Sigmoid colon (tissue), 6 donors: ENCODE measurements at regions not wholly inside any gene's neighbourhood (a gene's known extent, or its start where the extent isn't known, plus 50 kb on each side); places are given as distances from the start of the nearest gene placed in this dataset.

Experiments used
- DNase-seq: peaks from one replicate; pipeline ENCODE4 v3.0.0-alpha.2; 2019
- H3K27ac ChIP-seq, 4 donors: fragments of 200-600 bp; sonication (generic); one replicate each; pipeline ENCODE4 v1.5.1; 2016 to 2019; ENCODE audit warnings: mild to moderate bottlenecking in 1 of 4
- H3K27me3 ChIP-seq, 3 donors: fragments of 200-600 bp; sonication (generic); one replicate each; pipeline ENCODE4 v1.5.1; 2019; ENCODE audit warnings: mild to moderate bottlenecking in 1 of 3
- H3K36me3 ChIP-seq, 4 donors: fragments of 200-600 bp; sonication (generic); one replicate each; pipeline ENCODE4 v1.5.1; 2016 to 2019
- H3K4me1 ChIP-seq, 4 donors: fragments of 200-600 bp; sonication (generic); one replicate each; pipeline ENCODE4 v1.5.1; 2017 to 2019
- H3K4me3 ChIP-seq, 4 donors: fragments of 200-600 bp; sonication (generic); one replicate each; pipeline ENCODE4 v1.5.1; 2017 to 2019; ENCODE audit warnings: mild to moderate bottlenecking in 2 of 4, moderate library complexity in 1 of 4
- H3K9me3 ChIP-seq, 4 donors: fragments of 200-600 bp in 3 of 4; sonication (generic) in 3 of 4; one replicate each; pipeline versions ENCODE4 v1.5.1 to v1.6.1; 2013 to 2019
- EP300 ChIP-seq, 4 donors: sonication (generic); formaldehyde crosslinking; IDR thresholded peaks; one replicate each; pipeline ENCODE4 v1.6.1; 2017; ENCODE audit warnings: antibody characterized with exemption in 4 of 4
- POLR2A ChIP-seq, 2 donors: fragments of 450-650 bp; IDR thresholded peaks; one replicate each; pipeline ENCODE4 v1.6.1; 2016; ENCODE audit warnings: antibody characterized with exemption in 2 of 2, mild to moderate bottlenecking in 2 of 2, moderate library complexity in 2 of 2
- POLR2AphosphoS5 ChIP-seq, 4 donors: sonication (generic); formaldehyde crosslinking; IDR thresholded peaks; one replicate each; pipeline ENCODE4 v1.6.1; 2017; ENCODE audit warnings: antibody characterized with exemption in 4 of 4
- WGBS, 2 donors: extraction: QIAGEN DNeasy Blood & Tissue Kit; methylation state at CpG; one replicate each; pipeline ENCODE4 v1.1.7; 2013; 5-methylcytosine and 5-hydroxymethylcytosine counted together
- intact Hi-C: fragments of 100-400 bp; cut with DNase I; formaldehyde crosslinking; loops from one replicate; pipeline ENCODE4 v1.15.1; 2023
- TF ChIP-seq, protein P1 (sequence below), 4 experiments: fragments of 450-650 bp in 3 of 4; fragments of 200-600 bp in 1 of 4; IDR thresholded peaks; one replicate each; pipeline ENCODE4 v1.5.1; 2016 to 2019; ENCODE audit warnings: antibody characterized with exemption in 4 of 4, mild to moderate bottlenecking in 3 of 4, moderate library complexity in 2 of 4
- donor health status: healthy with polysubstance abuse.
- donor health status: healthy.

DNA sequence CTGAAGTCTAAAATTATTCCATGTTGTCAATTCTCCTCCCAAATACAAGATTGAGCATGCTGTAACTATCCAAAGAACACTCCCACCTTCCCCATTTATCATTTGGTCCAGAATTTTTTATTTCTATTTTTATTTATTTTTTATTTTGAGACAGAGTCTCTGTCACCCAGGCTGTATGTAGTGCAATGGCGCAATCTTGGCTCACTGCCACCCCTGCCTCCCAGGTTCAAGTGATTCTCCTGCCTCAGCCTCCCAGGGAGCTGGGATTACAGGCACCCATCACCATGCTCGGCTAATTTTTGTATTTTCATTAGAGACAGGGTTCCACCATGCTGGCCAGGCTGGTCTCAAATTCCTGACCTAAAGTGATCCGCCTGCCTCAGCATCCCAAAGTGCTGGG, 306.8 kb downstream of the KLF12 start:
- TF ChIP-seq, protein P1, sequence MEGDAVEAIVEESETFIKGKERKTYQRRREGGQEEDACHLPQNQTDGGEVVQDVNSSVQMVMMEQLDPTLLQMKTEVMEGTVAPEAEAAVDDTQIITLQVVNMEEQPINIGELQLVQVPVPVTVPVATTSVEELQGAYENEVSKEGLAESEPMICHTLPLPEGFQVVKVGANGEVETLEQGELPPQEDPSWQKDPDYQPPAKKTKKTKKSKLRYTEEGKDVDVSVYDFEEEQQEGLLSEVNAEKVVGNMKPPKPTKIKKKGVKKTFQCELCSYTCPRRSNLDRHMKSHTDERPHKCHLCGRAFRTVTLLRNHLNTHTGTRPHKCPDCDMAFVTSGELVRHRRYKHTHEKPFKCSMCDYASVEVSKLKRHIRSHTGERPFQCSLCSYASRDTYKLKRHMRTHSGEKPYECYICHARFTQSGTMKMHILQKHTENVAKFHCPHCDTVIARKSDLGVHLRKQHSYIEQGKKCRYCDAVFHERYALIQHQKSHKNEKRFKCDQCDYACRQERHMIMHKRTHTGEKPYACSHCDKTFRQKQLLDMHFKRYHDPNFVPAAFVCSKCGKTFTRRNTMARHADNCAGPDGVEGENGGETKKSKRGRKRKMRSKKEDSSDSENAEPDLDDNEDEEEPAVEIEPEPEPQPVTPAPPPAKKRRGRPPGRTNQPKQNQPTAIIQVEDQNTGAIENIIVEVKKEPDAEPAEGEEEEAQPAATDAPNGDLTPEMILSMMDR (IDR thresholded peaks at IDR 0.05) = no peak
- no peak for TF ChIP-seq POLR2AphosphoS5 (IDR thresholded peaks at IDR 0.05)
- no peak for TF ChIP-seq EP300 (IDR thresholded peaks at IDR 0.05)
- TF ChIP-seq POLR2A (IDR thresholded peaks at IDR 0.05) = no peak
- peaks cover 0 to 10% (median 10%) of the 10 kb centered on the region in 4 donors for H3K4me1 ChIP-seq
- no peak for DNase-seq
- no peak overlapping the region for H3K27ac ChIP-seq
- H3K4me3 ChIP-seq = no peak overlapping the region
- H3K27me3 ChIP-seq = no peaks in the 10 kb centered on the region
- H3K9me3 ChIP-seq = no peaks in the 10 kb centered on the region
- intact Hi-C loops = no loop called here
- no peaks in the 10 kb centered on the region for H3K36me3 ChIP-seq
- WGBS, 2 donors = 77 to 97% methylated on average over 3 of the region's 3 CpGs

DNA sequence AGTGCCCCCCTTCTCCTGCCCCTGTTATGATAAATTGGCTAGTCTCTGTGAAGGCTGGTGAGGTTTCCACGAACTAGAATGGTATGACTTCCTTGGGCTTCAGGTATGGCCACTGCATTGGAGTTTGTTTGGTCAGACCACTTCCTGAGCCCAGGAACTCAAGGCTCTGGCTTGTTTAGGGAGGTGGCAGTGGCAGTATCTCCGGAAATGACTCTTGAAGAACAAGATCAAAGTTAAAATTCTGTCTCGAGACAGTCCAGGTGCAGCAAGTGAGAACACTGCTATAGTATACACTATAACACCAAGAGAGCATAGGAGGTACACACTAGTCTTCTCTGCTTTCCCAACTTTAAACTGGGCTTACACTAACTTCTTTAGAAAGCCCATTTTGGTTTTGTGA, 309.1 kb downstream of the KLF12 start:
- intact Hi-C loops = no loop called here
- Histone ChIP-seq H3K9me3 (no peaks in the 10 kb centered on the region), H3K27me3 (no peaks in the 10 kb centered on the region), H3K4me1 (no peaks in the 10 kb centered on the region), H3K36me3 (no peaks in the 10 kb centered on the region), H3K4me3 (no peak overlapping the region), H3K27ac (no peak overlapping the region)
- DNase-seq = no peak
- TF ChIP-seq POLR2AphosphoS5 (IDR thresholded peaks at IDR 0.05) (no peak), POLR2A (IDR thresholded peaks at IDR 0.05) (no peak), EP300 (IDR thresholded peaks at IDR 0.05) (no peak)
- TF ChIP-seq, protein P1 (IDR thresholded peaks at IDR 0.05) = no peak
- WGBS, 2 donors = 90 to 94% methylated on average over 3 of the region's 3 CpGs

DNA sequence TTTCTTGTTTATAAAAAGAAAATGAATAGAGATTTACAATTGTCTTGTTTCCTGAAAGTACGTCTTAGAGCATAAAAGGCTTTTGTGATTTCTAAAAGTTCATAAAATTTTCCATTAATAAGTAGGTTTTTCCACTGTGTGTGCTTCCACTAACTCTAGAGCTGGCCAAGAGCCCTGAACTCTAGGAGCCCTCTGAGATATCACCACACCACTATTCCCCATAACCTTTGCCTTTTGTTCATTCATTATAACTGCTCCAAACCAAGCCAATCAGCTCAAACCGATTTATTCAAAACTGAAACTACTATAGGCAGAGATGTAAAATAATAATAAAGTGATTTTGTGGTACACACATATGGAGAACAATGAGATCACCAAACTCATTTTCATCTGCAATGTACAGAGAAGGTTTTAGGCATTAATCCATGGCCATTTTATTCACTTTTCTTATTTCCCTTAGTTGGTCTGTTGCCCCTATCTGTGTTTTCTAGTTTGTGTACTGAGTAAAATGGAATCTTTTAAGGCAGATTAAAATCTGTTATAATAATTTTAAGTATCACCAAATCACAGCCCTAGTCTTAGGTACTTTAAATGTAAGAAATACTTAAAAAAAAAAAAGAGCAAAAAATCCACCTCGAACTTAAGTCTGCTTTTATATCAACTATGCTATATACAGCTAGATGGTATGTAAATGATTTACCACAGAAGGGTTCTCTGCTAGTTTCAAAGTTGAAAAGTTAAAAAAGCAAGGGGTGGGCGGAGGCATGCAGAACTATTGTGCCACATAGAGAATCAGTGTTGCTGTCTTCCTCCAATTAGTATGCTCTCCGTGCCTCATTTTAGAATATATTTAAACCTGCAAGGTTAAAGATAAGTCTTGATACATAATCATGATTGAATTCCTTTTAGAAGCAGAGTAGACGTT, 311.3 kb downstream of the KLF12 start:
- Histone ChIP-seq H3K9me3 (no peaks in the 10 kb centered on the region), H3K4me1 (no peaks in the 10 kb centered on the region), H3K27me3 (no peaks in the 10 kb centered on the region), H3K27ac (no peak overlapping the region), H3K36me3 (no peaks in the 10 kb centered on the region), H3K4me3 (no peak overlapping the region)
- 80 to 86% methylated on average over 6 of the region's 6 CpGs for WGBS, 2 donors
- TF ChIP-seq POLR2AphosphoS5 (IDR thresholded peaks at IDR 0.05) = no peak
- no peak for TF ChIP-seq POLR2A (IDR thresholded peaks at IDR 0.05)
- intact Hi-C loops = no loop called here
- no peak for DNase-seq

DNA sequence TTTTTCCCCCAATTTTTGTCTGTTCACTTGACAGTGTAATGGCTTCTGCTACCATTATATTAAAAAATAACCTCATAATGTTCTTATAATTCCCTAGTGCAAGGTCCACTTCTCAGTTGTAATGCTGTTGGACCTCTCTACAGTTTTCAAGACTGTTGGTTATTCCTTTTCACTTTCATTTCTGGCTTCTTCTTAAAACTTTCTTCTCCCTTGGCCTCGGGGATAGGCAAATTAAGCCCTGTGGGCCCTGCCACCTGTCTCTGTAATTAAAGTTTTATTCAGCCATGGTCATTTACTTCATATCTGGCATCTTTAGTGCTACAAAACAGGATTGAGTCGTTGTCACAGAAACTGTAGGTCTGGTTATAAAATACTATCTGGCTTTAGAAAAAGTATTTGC, 313.5 kb downstream of the KLF12 start:
- no peaks in the 10 kb centered on the region for H3K4me1 ChIP-seq
- no peaks in the 10 kb centered on the region for H3K36me3 ChIP-seq
- H3K27ac ChIP-seq = no peak overlapping the region
- intact Hi-C loops = no loop called here
- H3K27me3 ChIP-seq = no peaks in the 10 kb centered on the region
- H3K9me3 ChIP-seq = no peaks in the 10 kb centered on the region
- DNase-seq = no peak
- WGBS, 2 donors = 64 to 77% methylated on average over 2 of the region's 2 CpGs
- TF ChIP-seq, protein P1 (IDR thresholded peaks at IDR 0.05) = no peak
- TF ChIP-seq EP300 (IDR thresholded peaks at IDR 0.05) = no peak
- no peak for TF ChIP-seq POLR2AphosphoS5 (IDR thresholded peaks at IDR 0.05)
- H3K4me3 ChIP-seq = no peak overlapping the region

DNA sequence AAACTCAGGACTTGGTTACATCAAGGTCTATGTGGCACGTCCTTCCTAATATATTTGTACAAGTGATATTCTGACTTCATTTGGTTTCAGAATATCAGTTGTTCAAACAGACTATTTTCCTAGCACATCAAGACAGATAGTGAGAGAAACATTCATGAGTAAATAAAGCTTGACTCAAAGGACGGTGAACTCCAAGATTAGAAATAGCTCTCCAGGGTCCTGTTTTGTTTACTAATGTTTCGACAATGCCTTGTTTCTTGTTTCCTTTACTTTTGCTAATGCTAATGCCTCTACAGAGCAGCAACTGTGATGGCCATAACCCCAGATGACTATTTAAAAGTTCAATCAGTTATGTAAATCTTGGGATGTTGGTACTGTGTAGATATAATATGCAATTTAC, 313.9 kb downstream of the KLF12 start:
- 95 to 96% methylated on average over 3 of the region's 3 CpGs for WGBS, 2 donors
- Histone ChIP-seq H3K27me3 (no peaks in the 10 kb centered on the region), H3K36me3 (no peaks in the 10 kb centered on the region), H3K4me1 (no peaks in the 10 kb centered on the region), H3K27ac (no peak overlapping the region), H3K9me3 (no peaks in the 10 kb centered on the region), H3K4me3 (no peak overlapping the region)
- intact Hi-C loops = no loop called here
- TF ChIP-seq EP300 (IDR thresholded peaks at IDR 0.05) (no peak), POLR2A (IDR thresholded peaks at IDR 0.05) (no peak)
- TF ChIP-seq, protein P1 (IDR thresholded peaks at IDR 0.05) = no peak
- no peak for DNase-seq
